ENCODE measurements at regions not wholly inside any gene's neighbourhood (a gene's known extent, or its start where the extent isn't known, plus 50 kb on each side); places are given as distances from the start of the nearest gene placed in this dataset.

DNA sequence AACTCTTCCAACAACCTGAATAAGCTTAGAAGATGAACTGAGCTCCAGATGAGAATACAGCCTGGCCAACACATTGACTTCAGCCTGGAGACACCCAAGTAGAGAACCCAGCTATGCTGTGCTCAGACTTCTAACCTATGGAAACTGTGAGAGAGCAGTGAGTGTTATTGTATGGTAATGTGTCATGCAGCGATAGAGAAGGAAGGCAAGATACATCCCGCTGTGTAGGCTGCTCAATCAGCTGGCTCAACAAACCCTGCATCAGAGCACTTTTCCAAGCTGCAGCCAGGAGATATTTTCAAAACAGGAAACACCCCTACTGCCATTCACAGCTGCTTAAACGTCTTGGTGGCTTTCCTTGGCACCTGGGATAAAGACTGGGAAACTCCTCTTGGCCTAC is 321.3 kb downstream of the SIPA1L2 start:
- Histone ChIP-seq H3K4me1 (peaks cover 0 to 14% (median 11%) of the 10 kb centered on the region in 3 donors), H3K27me3 (no peaks in the 10 kb centered on the region), H3K4me3 (no peak overlapping the region), H3K27ac (no peak overlapping the region), H3K9me3 (peaks cover 0 to 5% (median 0%) of the 10 kb centered on the region in 3 donors), H3K36me3 (no peaks in the 10 kb centered on the region)
- no peak for TF ChIP-seq POLR2A (IDR thresholded peaks at IDR 0.05)
- TF ChIP-seq, protein P1, sequence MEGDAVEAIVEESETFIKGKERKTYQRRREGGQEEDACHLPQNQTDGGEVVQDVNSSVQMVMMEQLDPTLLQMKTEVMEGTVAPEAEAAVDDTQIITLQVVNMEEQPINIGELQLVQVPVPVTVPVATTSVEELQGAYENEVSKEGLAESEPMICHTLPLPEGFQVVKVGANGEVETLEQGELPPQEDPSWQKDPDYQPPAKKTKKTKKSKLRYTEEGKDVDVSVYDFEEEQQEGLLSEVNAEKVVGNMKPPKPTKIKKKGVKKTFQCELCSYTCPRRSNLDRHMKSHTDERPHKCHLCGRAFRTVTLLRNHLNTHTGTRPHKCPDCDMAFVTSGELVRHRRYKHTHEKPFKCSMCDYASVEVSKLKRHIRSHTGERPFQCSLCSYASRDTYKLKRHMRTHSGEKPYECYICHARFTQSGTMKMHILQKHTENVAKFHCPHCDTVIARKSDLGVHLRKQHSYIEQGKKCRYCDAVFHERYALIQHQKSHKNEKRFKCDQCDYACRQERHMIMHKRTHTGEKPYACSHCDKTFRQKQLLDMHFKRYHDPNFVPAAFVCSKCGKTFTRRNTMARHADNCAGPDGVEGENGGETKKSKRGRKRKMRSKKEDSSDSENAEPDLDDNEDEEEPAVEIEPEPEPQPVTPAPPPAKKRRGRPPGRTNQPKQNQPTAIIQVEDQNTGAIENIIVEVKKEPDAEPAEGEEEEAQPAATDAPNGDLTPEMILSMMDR (IDR thresholded peaks at IDR 0.05): no peak
- TF ChIP-seq POLR2AphosphoS5 (IDR thresholded peaks at IDR 0.05): no peak
- no peak for TF ChIP-seq EP300 (IDR thresholded peaks at IDR 0.05)
- no peak for ATAC-seq
- 49 to 63% methylated on average over 3 of the region's 3 CpGs for WGBS, 2 donors (ENCODE audit: low coverage in 1 of 2)

DNA sequence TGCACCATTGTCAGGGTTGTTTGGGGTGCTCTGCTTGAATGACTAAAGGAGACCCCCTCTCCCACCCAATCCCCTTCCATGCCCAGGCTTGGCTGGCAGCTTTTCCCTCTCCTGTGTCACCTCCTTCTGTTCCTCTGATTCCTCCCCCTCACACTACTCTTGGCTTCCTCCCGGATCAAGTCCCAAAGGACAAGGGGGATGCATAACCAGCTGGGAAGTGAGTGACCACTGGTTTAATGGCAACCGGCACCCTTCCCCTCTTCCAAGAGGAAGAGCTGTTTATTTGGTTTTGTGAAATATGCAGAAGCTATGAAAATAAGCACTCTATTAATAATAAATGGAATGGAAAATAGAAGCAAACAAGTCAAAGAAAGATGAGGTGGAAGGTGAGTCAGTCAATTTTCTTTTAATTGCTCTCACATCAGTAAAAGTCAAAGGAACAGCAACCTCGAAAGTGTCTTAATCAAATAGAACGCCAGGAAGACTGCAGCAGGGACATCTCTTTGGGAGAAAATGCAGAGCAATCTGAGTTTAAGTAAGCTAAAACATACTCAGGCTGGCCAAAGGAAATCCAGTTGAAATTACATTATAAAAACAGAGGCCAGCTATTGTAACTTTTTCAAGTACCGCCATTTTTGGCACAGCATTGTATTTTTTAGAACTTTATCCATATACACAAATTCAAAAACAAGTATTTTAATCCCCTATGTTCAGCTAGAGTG is 322.5 kb downstream of the SIPA1L2 start:
- H3K4me3 ChIP-seq: no peak overlapping the region
- 32 to 37% methylated on average over 4 to 5 of the region's 5 CpGs for WGBS, 2 donors (ENCODE audit: low coverage in 1 of 2)
- peak overlapping the region in 2 of 4 donors; percentile 63 to 68 for H3K27ac ChIP-seq
- peak; percentile 66 for ATAC-seq
- H3K36me3 ChIP-seq: no peaks in the 10 kb centered on the region
- H3K4me1 ChIP-seq: peaks cover 0 to 14% (median 11%) of the 10 kb centered on the region in 3 donors
- H3K9me3 ChIP-seq: no peaks in the 10 kb centered on the region
- no peaks in the 10 kb centered on the region for H3K27me3 ChIP-seq
- no peak for TF ChIP-seq POLR2A (IDR thresholded peaks at IDR 0.05)
- TF ChIP-seq, protein P1 (IDR thresholded peaks at IDR 0.05): no peak
- TF ChIP-seq POLR2AphosphoS5 (IDR thresholded peaks at IDR 0.05): peak; percentile 5

DNA sequence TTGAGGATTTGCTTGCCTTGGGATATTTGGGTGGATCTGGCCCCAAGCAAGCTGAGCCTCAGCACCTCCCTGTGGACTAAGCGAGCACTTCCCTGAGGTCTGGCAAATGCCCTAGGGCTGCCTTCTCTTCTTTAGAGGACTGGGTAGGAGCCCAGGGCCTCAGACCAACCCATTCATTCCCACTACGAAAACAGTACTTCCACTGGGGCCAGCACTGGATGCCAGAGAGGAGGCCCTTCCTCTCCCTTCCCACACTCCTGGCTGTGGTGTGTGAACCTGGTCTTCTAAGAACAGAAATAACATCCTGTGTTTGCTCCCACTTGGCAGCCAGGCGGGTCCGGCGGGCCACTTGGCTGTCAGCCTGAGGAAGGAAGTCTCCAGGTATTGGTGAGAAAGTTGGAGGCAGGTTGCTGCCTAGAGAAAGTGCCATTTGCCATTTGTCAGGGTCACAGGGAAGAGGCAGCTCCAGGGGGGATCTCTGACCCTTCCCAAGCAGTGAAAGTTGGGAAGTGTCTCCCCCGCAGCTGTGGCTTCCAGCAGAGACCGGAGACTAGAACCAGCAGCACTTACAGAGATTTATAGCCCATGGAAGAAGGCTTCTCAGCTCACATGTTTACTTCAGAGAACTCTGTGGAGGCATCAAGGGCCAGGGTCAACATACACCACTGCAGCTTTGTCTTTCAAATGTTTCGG is 323.5 kb downstream of the SIPA1L2 start:
- peak; percentile 71 for ATAC-seq
- 67% methylated on average over 1 of the region's 8 CpGs; no CpG with 5 or more reads in 1 of the 2 donors for WGBS, 2 donors (ENCODE audit: low coverage in 1 of 2)

DNA sequence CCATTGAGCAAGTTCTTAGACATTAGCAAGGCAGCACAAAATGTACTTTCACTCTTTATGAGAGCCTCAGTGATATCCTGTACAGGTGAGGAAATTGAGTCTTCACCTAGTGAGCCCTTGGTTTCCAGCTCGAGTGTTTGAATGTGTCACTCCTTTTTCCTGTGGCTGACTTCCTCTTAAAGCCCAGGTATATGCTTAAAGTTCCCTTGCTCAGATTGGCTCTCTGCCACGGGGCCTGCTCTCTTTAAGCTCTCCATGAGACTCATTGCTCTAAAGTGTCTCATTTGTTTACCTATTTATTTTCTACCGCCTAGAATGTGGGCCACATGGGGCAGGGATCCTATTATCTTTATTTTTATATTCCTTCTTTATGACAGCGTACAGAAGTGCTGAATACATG is 324.9 kb downstream of the SIPA1L2 start:
- Histone ChIP-seq H3K27me3 (no peaks in the 10 kb centered on the region), H3K27ac (no peak overlapping the region), H3K4me1 (peaks cover 0 to 14% (median 11%) of the 10 kb centered on the region in 3 donors), H3K36me3 (no peaks in the 10 kb centered on the region), H3K9me3 (no peaks in the 10 kb centered on the region), H3K4me3 (no peak overlapping the region)
- no peak for ATAC-seq
- WGBS, 2 donors (ENCODE audit: low coverage in 1 of 2): 63 to 81% methylated on average over 3 to 4 of the region's 4 CpGs
- TF ChIP-seq, protein P1 (IDR thresholded peaks at IDR 0.05): no peak
- TF ChIP-seq POLR2A (IDR thresholded peaks at IDR 0.05) (no peak), POLR2AphosphoS5 (IDR thresholded peaks at IDR 0.05) (no peak), EP300 (IDR thresholded peaks at IDR 0.05) (no peak)

More for the DNA sequence above, 323.5 kb downstream of the SIPA1L2 start:
- no peak for TF ChIP-seq POLR2AphosphoS5 (IDR thresholded peaks at IDR 0.05)
- TF ChIP-seq, protein P1 (IDR thresholded peaks at IDR 0.05): peak in 3 of 4 experiments; percentile 19 to 44 (median 24)
- Histone ChIP-seq H3K4me3 (no peak overlapping the region), H3K27me3 (no peaks in the 10 kb centered on the region), H3K27ac (peak overlapping the region in 3 of 4 donors; percentile 48 to 68 (median 63)), H3K4me1 (peaks cover 0 to 14% (median 11%) of the 10 kb centered on the region in 3 donors), H3K9me3 (no peaks in the 10 kb centered on the region), H3K36me3 (no peaks in the 10 kb centered on the region)

All from gastroesophageal sphincter (tissue), 4 donors.